H1 (cell line): ENCODE measurements at regions not wholly inside any gene's neighbourhood (a gene's known extent, or its start where the extent isn't known, plus 50 kb on each side); places are given as distances from the start of the nearest gene placed in this dataset.

Experiments used
- CTCF ChIA-PET: fragments of 300-600 bp; sonication (Branson Sonifier 250); formaldehyde crosslinking; loops from one replicate; lab custom pipeline; 2021; ENCODE audit not compliant: partially characterized antibody; lab: Charles Lee
- POLR2A ChIA-PET: fragments of 300-600 bp; sonication (Branson Sonifier 250); formaldehyde crosslinking; loops from one replicate; lab custom pipeline; 2021; ENCODE audit warnings: inconsistent platforms; ENCODE audit not compliant: partially characterized antibody; lab: Charles Lee
- DNase-seq, 2 experiments: peaks; one replicate each; pipeline versions ENCODE4 v3.0.0 to v3.0.0-alpha.2; 2010 to 2022; ENCODE audit warnings: low spot score in 2 of 2, low read depth in 1 of 2, mixed read lengths in 1 of 2
- FAIRE-seq: peaks from 2 replicates; lab custom pipeline; 2011; peaks lifted over from hg19 to GRCh38; lab: Jason Lieb, UNC
- H2AFZ ChIP-seq: 2 replicates; pipeline ENCODE4 v1.8.1; 2012; ENCODE audit warnings: low read length, inconsistent platforms
- H2AK5ac ChIP-seq: 2 replicates; pipeline ENCODE4 v1.6.1; 2013; ENCODE audit warnings: low read depth, low read length
- H2BK120ac ChIP-seq: replicated peaks from 2 replicates; pipeline ENCODE3; 2013; ENCODE audit warnings: low read depth, low read length, inconsistent platforms
- H2BK12ac ChIP-seq: 2 replicates; pipeline ENCODE4 v1.6.1; 2013; ENCODE audit warnings: low read depth, low read length
- H2BK15ac ChIP-seq: 2 replicates; pipeline ENCODE4 v1.6.1; 2013; ENCODE audit warnings: low read length
- H2BK20ac ChIP-seq: 2 replicates; pipeline ENCODE4 v1.6.1; 2013; ENCODE audit warnings: low read length
- H2BK5ac ChIP-seq: 2 replicates; pipeline ENCODE4 v1.6.1; 2013; ENCODE audit warnings: low read depth, low read length
- H3K14ac ChIP-seq: 2 replicates; pipeline ENCODE4 v1.6.1; 2013; ENCODE audit warnings: inconsistent platforms; ENCODE audit not compliant: insufficient read length
- H3K18ac ChIP-seq: 2 replicates; pipeline ENCODE4 v1.6.1; 2013; ENCODE audit warnings: low read length; ENCODE audit errors: extremely low read depth
- H3K23ac ChIP-seq: 2 replicates; pipeline ENCODE4 v1.6.1; 2013; ENCODE audit warnings: inconsistent platforms; ENCODE audit not compliant: insufficient read length
- H3K23me2 ChIP-seq: 2 replicates; pipeline ENCODE4 v1.6.1; 2013; ENCODE audit warnings: low read depth, low read length
- H3K27ac ChIP-seq: 2 replicates; pipeline ENCODE4 v1.6.1; 2011; ENCODE audit warnings: low read depth, low read length, inconsistent platforms
- H3K27me3 ChIP-seq, 4 experiments: replicated peaks in 1 of 4; 1 replicate in 1 of 4; 2 replicates in 3 of 4; pipeline versions ENCODE4 v1.6.1 to v1.8.1; 2011 to 2013; ENCODE audit warnings: low read length in 3 of 4, mild to moderate bottlenecking in 3 of 4, inconsistent platforms in 2 of 4, mixed read lengths in 2 of 4, moderate library complexity in 1 of 4; ENCODE audit not compliant: control insufficient read depth in 3 of 4, insufficient read depth in 3 of 4; ENCODE audit errors: extremely low read depth in 1 of 4
- H3K36me3 ChIP-seq, 4 experiments: 2 replicates each; pipeline versions ENCODE4 v1.6.1 to v1.8.1; 2011 to 2013; ENCODE audit warnings: mild to moderate bottlenecking in 4 of 4, low read length in 3 of 4, moderate library complexity in 2 of 4, control low read depth in 1 of 4, inconsistent platforms in 1 of 4; ENCODE audit not compliant: insufficient read depth in 4 of 4, control insufficient read depth in 2 of 4
- H3K4ac ChIP-seq: replicated peaks from 2 replicates; pipeline ENCODE3; 2013; ENCODE audit warnings: low read length, low read depth, mixed read lengths, inconsistent platforms; ENCODE audit not compliant: insufficient read length
- H3K4me1 ChIP-seq, 4 experiments: replicated peaks in 1 of 4; 1 replicate in 1 of 4; 2 replicates in 3 of 4; pipeline versions ENCODE4 v1.6.1 to v1.8.1; 2011 to 2013; ENCODE audit warnings: low read length in 3 of 4, inconsistent platforms in 2 of 4, mixed read lengths in 1 of 4; ENCODE audit not compliant: insufficient read depth in 4 of 4, control insufficient read depth in 3 of 4
- H3K4me2 ChIP-seq, 2 experiments: 2 replicates each; pipeline versions ENCODE4 v1.6.1 to v1.8.1; 2011 to 2013; ENCODE audit warnings: low read depth in 2 of 2, low read length in 2 of 2, control low read depth in 1 of 2, inconsistent platforms in 1 of 2, mild to moderate bottlenecking in 1 of 2; ENCODE audit not compliant: insufficient read depth in 1 of 2
- H3K4me3 ChIP-seq, 4 experiments: fragments of 200-600, 300-600 bp in 1 of 4; sonication (generic), shearing (Covaris generic), sonication (Bioruptor Twin) in 1 of 4; 2 replicates each; pipeline versions ENCODE4 v1.5.1 to v1.8.1; 2011 to 2016; ENCODE audit warnings: low read length in 4 of 4, low read depth in 3 of 4, control low read depth in 2 of 4, inconsistent platforms in 2 of 4, mild to moderate bottlenecking in 2 of 4, mixed read lengths in 1 of 4, moderate library complexity in 1 of 4; ENCODE audit not compliant: insufficient read depth in 2 of 4; ENCODE audit errors: extremely low read depth in 1 of 4
- H3K56ac ChIP-seq: replicated peaks from 2 replicates; pipeline ENCODE3; 2013; ENCODE audit warnings: low read depth, mild to moderate bottlenecking, mixed read lengths, low read length, inconsistent platforms; ENCODE audit not compliant: insufficient read length
- H3K79me1 ChIP-seq: 2 replicates; pipeline ENCODE4 v1.6.1; 2013; ENCODE audit warnings: low read depth, low read length, control low read depth
- H3K79me2 ChIP-seq, 2 experiments: 2 replicates each; pipeline versions ENCODE4 v1.6.1 to v1.8.1; 2012 to 2013; ENCODE audit warnings: low read length in 2 of 2, mild to moderate bottlenecking in 2 of 2, inconsistent platforms in 1 of 2; ENCODE audit not compliant: insufficient read depth in 2 of 2, control insufficient read depth in 1 of 2
- H3K9ac ChIP-seq, 4 experiments: replicated peaks in 1 of 4; 1 replicate in 1 of 4; 2 replicates in 3 of 4; pipeline versions ENCODE4 v1.6.1 to v1.8.1; 2011 to 2013; ENCODE audit warnings: low read depth in 3 of 4, low read length in 3 of 4, control low read depth in 2 of 4, mild to moderate bottlenecking in 2 of 4, moderate library complexity in 2 of 4, inconsistent platforms in 1 of 4; ENCODE audit errors: extremely low read depth in 1 of 4
- H3K9me3 ChIP-seq, 2 experiments: 2 replicates each; pipeline versions ENCODE4 v1.6.1 to v1.8.1; 2012 to 2013; ENCODE audit warnings: mild to moderate bottlenecking in 2 of 2, moderate library complexity in 2 of 2, control low read depth in 1 of 2, inconsistent platforms in 1 of 2, low read depth in 1 of 2, low read length in 1 of 2, mixed read lengths in 1 of 2; ENCODE audit not compliant: insufficient read depth in 2 of 2
- H4K20me1 ChIP-seq, 2 experiments: replicated peaks in 1 of 2; 2 replicates each; pipeline versions ENCODE3 to v1.8.1; 2011 to 2013; ENCODE audit warnings: inconsistent platforms in 2 of 2, low read length in 2 of 2, mild to moderate bottlenecking in 1 of 2; ENCODE audit not compliant: insufficient read depth in 2 of 2, control insufficient read depth in 1 of 2
- H4K5ac ChIP-seq: 2 replicates; pipeline ENCODE4 v1.6.1; 2013; ENCODE audit warnings: low read length, low read depth, mixed read lengths, inconsistent platforms; ENCODE audit not compliant: insufficient read length
- H4K8ac ChIP-seq: 2 replicates; pipeline ENCODE4 v1.8.0; 2013; ENCODE audit warnings: mild to moderate bottlenecking, moderate library complexity, low read length, inconsistent platforms; ENCODE audit not compliant: insufficient read depth; ENCODE audit errors: extremely low read depth
- H4K91ac ChIP-seq: replicated peaks from 2 replicates; pipeline ENCODE3; 2013; ENCODE audit warnings: low read length, mixed read lengths, inconsistent platforms; ENCODE audit not compliant: insufficient read length
- BACH1 ChIP-seq: IDR thresholded peaks from 2 replicates; pipeline ENCODE4 v1.6.1; 2012; ENCODE audit warnings: low read length, improper control_type of control experiment
- KDM1A ChIP-seq: fragments of 200-600, 300-600 bp; sonication (generic); IDR thresholded peaks from 2 replicates; pipeline ENCODE4 v1.7.1; 2016; ENCODE audit warnings: mild to moderate bottlenecking, low read length, borderline replicate concordance
- KDM5A ChIP-seq: fragments of 200-600 bp; IDR thresholded peaks from 2 replicates; pipeline ENCODE4 v1.7.1; 2012; ENCODE audit warnings: mild to moderate bottlenecking, low read length, inconsistent platforms, mixed read lengths
- POLR2A ChIP-seq, 2 experiments: IDR thresholded peaks; 1 replicate in 1 of 2; 2 replicates in 1 of 2; pipeline ENCODE4 v1.6.1; 2011; ENCODE audit warnings: low read depth in 2 of 2, low read length in 2 of 2, mild to moderate bottlenecking in 2 of 2; ENCODE audit errors: control extremely low read depth in 1 of 2
- POU5F1 ChIP-seq: IDR thresholded peaks from 2 replicates; pipeline ENCODE4 v1.6.1; 2011; ENCODE audit warnings: low read depth, mild to moderate bottlenecking, low read length, moderate library complexity
- YY1 ChIP-seq: IDR thresholded peaks from 2 replicates; pipeline ENCODE4 v1.6.1; 2011; ENCODE audit warnings: low read depth, mild to moderate bottlenecking, low read length
- WGBS, 2 experiments: shearing (Covaris generic) in 1 of 2; methylation state at CpG; one replicate each; pipeline versions ENCODE4 v1.1.6 to v1.1.7; 2013 to 2015; ENCODE audit warnings: low lambda C conversion rate in 2 of 2, mixed read lengths in 2 of 2, inconsistent platforms in 1 of 2, low coverage in 1 of 2, missing lambda C conversion rate in 1 of 2; ENCODE audit not compliant: insufficient replicate concordance in 2 of 2, insufficient coverage in 1 of 2, insufficient read length in 1 of 2; ENCODE audit errors: extremely low coverage in 1 of 2, missing lambda C conversion rate in 1 of 2; 5-methylcytosine and 5-hydroxymethylcytosine counted together

- no peak overlapping the region for H3K4me2 ChIP-seq
- no peaks in the 10 kb centered on the region for H3K79me1 ChIP-seq
- no peak overlapping the region for H3K4me3 ChIP-seq
- 88% methylated on average over 1 of the region's 4 CpGs; no CpG with 5 or more reads in 1 of the 2 experiments for WGBS, 2 experiments
- no peaks in the 10 kb centered on the region for H3K23me2 ChIP-seq
- H3K9ac ChIP-seq = no peak overlapping the region
- H2BK5ac ChIP-seq = no peak overlapping the region
- POLR2A ChIA-PET = no interaction called here
- H2AK5ac ChIP-seq = no peak overlapping the region
- no peak overlapping the region for H2BK15ac ChIP-seq
- H3K56ac ChIP-seq = no peak overlapping the region
- peaks cover 21 to 24% of the 10 kb centered on the region in 2 experiments; a peak in 3 of 4 replicates for H3K9me3 ChIP-seq
- no peak overlapping the region for H3K23ac ChIP-seq
- TF ChIP-seq KDM1A = no peak
- TF ChIP-seq POU5F1 = no peak
- no peak for TF ChIP-seq YY1
- TF ChIP-seq POLR2A (IDR thresholded peaks at IDR 0.05; ENCODE audit: control extremely low read depth in 1 of 2, low read depth in 2 of 2, low read length in 2 of 2) = no peak
- no peak for TF ChIP-seq BACH1
- no peak for TF ChIP-seq KDM5A
- no peak overlapping the region for H2BK20ac ChIP-seq
- no peak overlapping the region for H3K4ac ChIP-seq
- H4K20me1 ChIP-seq = no peaks in the 10 kb centered on the region
- H3K27ac ChIP-seq = no peak overlapping the region
- H2BK120ac ChIP-seq = no peak overlapping the region
- H3K36me3 ChIP-seq = no peaks in the 10 kb centered on the region
- CTCF ChIA-PET = no interaction called here
- no peaks in the 10 kb centered on the region for H3K79me2 ChIP-seq
- no peaks in the 10 kb centered on the region; a peak in 1 of 7 replicates for H3K4me1 ChIP-seq
- no peak overlapping the region for H4K8ac ChIP-seq
- no peak overlapping the region for H2BK12ac ChIP-seq
- no peak overlapping the region for H2AFZ ChIP-seq
- H4K5ac ChIP-seq = no peak overlapping the region
- FAIRE-seq (no peak), DNase-seq (no peak)
- H4K91ac ChIP-seq = no peak overlapping the region
- H3K27me3 ChIP-seq = no peaks in the 10 kb centered on the region
- no peak overlapping the region for H3K14ac ChIP-seq
- no peak overlapping the region for H3K18ac ChIP-seq
Measured at GRCh38 chr7:153290066-153290465, 530.5 kb downstream of the ACTR3B start.
